ENCODE measurements at regions not wholly inside any gene's neighbourhood (a gene's known extent, or its start where the extent isn't known, plus 50 kb on each side); places are given as distances from the start of the nearest gene placed in this dataset.

DNA sequence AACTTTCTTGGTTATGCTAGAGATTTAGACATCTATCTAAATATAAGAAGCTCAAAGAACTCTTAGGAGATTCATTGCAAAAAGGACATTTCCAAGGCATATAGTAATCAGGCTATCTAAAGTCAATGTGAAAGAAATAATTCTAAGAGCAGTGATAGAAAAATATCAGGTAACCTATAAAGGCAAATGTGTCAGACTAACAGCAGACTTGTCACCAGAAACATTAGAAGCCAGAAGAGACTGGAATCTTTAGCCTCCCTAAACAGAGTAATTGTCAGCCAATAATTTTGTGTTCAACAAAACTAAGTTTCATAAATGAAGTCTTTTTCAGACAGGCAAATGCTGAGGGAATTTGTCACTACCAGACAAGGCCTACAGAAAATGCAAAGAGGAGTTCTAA lies 122.0 kb upstream of the SCAF11 start:
- H3K4me1 ChIP-seq (ENCODE audit: control insufficient read depth, low read depth, low read length) = no peaks in the 10 kb centered on the region
- no peak overlapping the region for H3K18ac ChIP-seq (ENCODE audit: low read length)
- H3K36me3 ChIP-seq (ENCODE audit: control insufficient read depth, insufficient read depth, low read length) = no peaks in the 10 kb centered on the region
- H3K23ac ChIP-seq (ENCODE audit: low read length) = no peak overlapping the region
- H3K9ac ChIP-seq (ENCODE audit: low read length) = no peak overlapping the region
- no peak overlapping the region for H3K4me3 ChIP-seq (ENCODE audit: low read length)
- H2BK5ac ChIP-seq (ENCODE audit: low read length) = no peak overlapping the region
- H4K8ac ChIP-seq (ENCODE audit: low read depth, low read length) = no peak overlapping the region
- no peaks in the 10 kb centered on the region for H3K27me3 ChIP-seq (ENCODE audit: insufficient read depth, low read length, poor library complexity)
- no peak overlapping the region for H2BK120ac ChIP-seq (ENCODE audit: low read depth, low read length)
- no peak overlapping the region for H3K4me2 ChIP-seq (ENCODE audit: low read length)
- no peak overlapping the region for H3K27ac ChIP-seq (ENCODE audit: low read depth, low read length)
- no peaks in the 10 kb centered on the region for H3K79me1 ChIP-seq (ENCODE audit: low read length)
- no peak overlapping the region for H2BK15ac ChIP-seq (replicated peaks; ENCODE audit: low read depth)
- H4K5ac ChIP-seq (ENCODE audit: low read length) = no peak overlapping the region
- H2AK5ac ChIP-seq (ENCODE audit: low read length) = no peak overlapping the region
- H3K56ac ChIP-seq (ENCODE audit: low read length) = no peak overlapping the region
- no peak overlapping the region for H3K4ac ChIP-seq (ENCODE audit: low read depth, low read length)
- no peaks in the 10 kb centered on the region for H3K79me2 ChIP-seq (ENCODE audit: control insufficient read depth, insufficient read depth, low read length)
- no peak for DNase-seq

DNA sequence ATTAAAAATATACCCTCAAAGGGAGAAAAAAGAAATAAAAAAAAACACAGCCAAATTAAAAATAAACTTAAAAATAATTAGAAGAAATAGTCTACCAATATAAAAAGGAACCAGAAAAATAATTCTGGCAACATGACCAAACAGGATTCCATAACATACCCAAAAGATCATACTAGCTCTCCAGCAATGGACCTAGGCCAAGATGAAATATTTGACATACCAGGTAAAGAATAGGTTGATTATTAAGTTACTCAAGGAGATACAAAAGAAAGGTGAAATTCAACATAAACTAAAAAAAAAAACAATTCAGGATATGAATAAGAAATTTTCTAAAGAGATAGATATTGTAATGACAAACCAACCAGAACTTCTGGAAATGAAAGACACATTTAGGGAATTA lies 121.3 kb upstream of the SCAF11 start:
- Histone ChIP-seq H2BK15ac (replicated peaks; ENCODE audit: low read depth) (no peak overlapping the region), H4K8ac (ENCODE audit: low read depth, low read length) (no peak overlapping the region), H4K5ac (ENCODE audit: low read length) (no peak overlapping the region), H3K36me3 (ENCODE audit: control insufficient read depth, insufficient read depth, low read length) (no peaks in the 10 kb centered on the region), H3K27ac (ENCODE audit: low read depth, low read length) (no peak overlapping the region), H3K4me1 (ENCODE audit: control insufficient read depth, low read depth, low read length) (no peaks in the 10 kb centered on the region), H3K56ac (ENCODE audit: low read length) (no peak overlapping the region), H3K4me2 (ENCODE audit: low read length) (no peak overlapping the region), H3K79me2 (ENCODE audit: control insufficient read depth, insufficient read depth, low read length) (no peaks in the 10 kb centered on the region), H3K4me3 (ENCODE audit: low read length) (no peak overlapping the region), H2BK120ac (ENCODE audit: low read depth, low read length) (no peak overlapping the region), H3K79me1 (ENCODE audit: low read length) (no peaks in the 10 kb centered on the region), H3K18ac (ENCODE audit: low read length) (no peak overlapping the region), H3K9ac (ENCODE audit: low read length) (no peak overlapping the region), H2AK5ac (ENCODE audit: low read length) (no peak overlapping the region), H3K4ac (ENCODE audit: low read depth, low read length) (no peak overlapping the region), H3K27me3 (ENCODE audit: insufficient read depth, low read length, poor library complexity) (no peaks in the 10 kb centered on the region), H2BK5ac (ENCODE audit: low read length) (no peak overlapping the region), H3K23ac (ENCODE audit: low read length) (no peak overlapping the region)
- DNase-seq = no peak

DNA sequence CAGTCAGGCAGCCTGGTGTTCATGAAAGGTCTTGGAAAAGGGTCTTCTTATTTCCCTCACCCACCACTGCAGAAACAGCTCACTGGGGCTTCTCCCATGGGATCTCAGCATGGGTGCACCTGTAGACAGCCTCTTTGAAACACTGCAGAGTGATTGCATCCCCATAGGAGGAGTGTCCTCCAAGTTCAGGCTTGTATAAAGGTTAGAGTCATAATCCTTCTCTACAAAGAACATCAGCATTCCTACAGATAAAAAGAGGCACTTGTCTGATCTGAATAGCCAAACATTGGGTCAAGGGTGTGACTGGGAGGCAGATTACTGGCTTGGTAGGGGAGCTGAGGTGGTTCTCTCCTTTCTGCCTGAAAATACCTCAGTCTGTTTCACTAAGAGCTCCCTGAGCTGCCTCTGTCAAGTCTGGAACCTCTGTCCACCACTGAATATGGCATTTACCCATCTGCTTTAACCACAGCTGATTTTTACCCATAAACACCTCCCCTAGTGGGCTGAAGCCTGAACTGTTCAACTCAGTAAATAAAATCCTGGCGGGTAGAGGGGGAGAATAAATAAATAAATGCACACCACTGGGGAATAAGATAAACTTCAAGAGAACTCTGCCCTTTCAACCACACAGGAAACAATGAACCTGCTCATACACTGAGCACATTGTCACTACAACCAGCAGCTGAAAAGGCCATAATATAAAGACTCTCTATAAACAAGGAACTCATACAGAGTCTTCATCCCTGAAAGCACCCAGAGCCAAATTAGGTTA lies 120.7 kb upstream of the SCAF11 start:
- no peaks in the 10 kb centered on the region for H3K27me3 ChIP-seq (ENCODE audit: insufficient read depth, low read length, poor library complexity)
- H3K27ac ChIP-seq (ENCODE audit: low read depth, low read length) = no peak overlapping the region
- DNase-seq = no peak
- H3K36me3 ChIP-seq (ENCODE audit: control insufficient read depth, insufficient read depth, low read length) = no peaks in the 10 kb centered on the region
- no peak overlapping the region for H3K18ac ChIP-seq (ENCODE audit: low read length)
- no peak overlapping the region for H2BK120ac ChIP-seq (ENCODE audit: low read depth, low read length)
- no peak overlapping the region for H3K4me2 ChIP-seq (ENCODE audit: low read length)
- H2AK5ac ChIP-seq (ENCODE audit: low read length) = no peak overlapping the region
- H3K4ac ChIP-seq (ENCODE audit: low read depth, low read length) = no peak overlapping the region
- H4K8ac ChIP-seq (ENCODE audit: low read depth, low read length) = no peak overlapping the region
- H2BK5ac ChIP-seq (ENCODE audit: low read length) = no peak overlapping the region
- H3K9ac ChIP-seq (ENCODE audit: low read length) = no peak overlapping the region
- H4K5ac ChIP-seq (ENCODE audit: low read length) = no peak overlapping the region
- no peaks in the 10 kb centered on the region for H3K4me1 ChIP-seq (ENCODE audit: control insufficient read depth, low read depth, low read length)
- no peaks in the 10 kb centered on the region for H3K79me2 ChIP-seq (ENCODE audit: control insufficient read depth, insufficient read depth, low read length)
- H3K4me3 ChIP-seq (ENCODE audit: low read length) = no peak overlapping the region
- no CpG with 5 or more reads among the region's 1 CpG for WGBS (ENCODE audit: extremely low coverage, insufficient coverage, low lambda C conversion rate)
- no peaks in the 10 kb centered on the region for H3K79me1 ChIP-seq (ENCODE audit: low read length)
- H3K56ac ChIP-seq (ENCODE audit: low read length) = no peak overlapping the region
- no peak overlapping the region for H2BK15ac ChIP-seq (replicated peaks; ENCODE audit: low read depth)
- H3K23ac ChIP-seq (ENCODE audit: low read length) = no peak overlapping the region

DNA sequence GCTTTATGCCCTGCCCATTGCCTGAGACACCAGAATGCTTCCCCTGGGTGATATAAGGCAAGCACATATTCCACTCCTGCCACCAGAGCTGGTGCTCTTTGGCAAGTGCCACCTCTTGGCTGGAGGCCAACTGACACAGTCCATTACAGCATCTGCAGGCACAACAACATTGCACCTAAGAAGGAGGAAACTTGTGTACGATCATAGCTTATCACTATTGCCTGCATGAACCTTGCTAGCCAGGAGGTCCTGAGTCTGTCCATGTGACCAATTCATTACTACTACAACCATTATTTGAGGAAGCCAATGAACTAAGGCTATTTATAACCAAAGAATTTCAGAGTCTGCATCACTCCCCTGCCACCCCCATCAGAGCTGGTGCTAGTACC lies 119.8 kb upstream of the SCAF11 start:
- Histone ChIP-seq H3K56ac (ENCODE audit: low read length) (no peak overlapping the region), H4K8ac (ENCODE audit: low read depth, low read length) (no peak overlapping the region), H3K79me2 (ENCODE audit: control insufficient read depth, insufficient read depth, low read length) (no peaks in the 10 kb centered on the region), H3K4me3 (ENCODE audit: low read length) (no peak overlapping the region), H2AK5ac (ENCODE audit: low read length) (no peak overlapping the region), H2BK5ac (ENCODE audit: low read length) (no peak overlapping the region), H4K5ac (ENCODE audit: low read length) (no peak overlapping the region), H3K27ac (ENCODE audit: low read depth, low read length) (no peak overlapping the region), H3K23ac (ENCODE audit: low read length) (no peak overlapping the region), H3K9ac (ENCODE audit: low read length) (no peak overlapping the region), H3K4ac (ENCODE audit: low read depth, low read length) (no peak overlapping the region), H2BK15ac (replicated peaks; ENCODE audit: low read depth) (no peak overlapping the region), H3K27me3 (ENCODE audit: insufficient read depth, low read length, poor library complexity) (no peaks in the 10 kb centered on the region), H3K36me3 (ENCODE audit: control insufficient read depth, insufficient read depth, low read length) (no peaks in the 10 kb centered on the region), H3K4me1 (ENCODE audit: control insufficient read depth, low read depth, low read length) (no peaks in the 10 kb centered on the region), H3K18ac (ENCODE audit: low read length) (no peak overlapping the region), H3K79me1 (ENCODE audit: low read length) (no peaks in the 10 kb centered on the region), H3K4me2 (ENCODE audit: low read length) (no peak overlapping the region), H2BK120ac (ENCODE audit: low read depth, low read length) (no peak overlapping the region)
- no peak for DNase-seq
- WGBS (ENCODE audit: extremely low coverage, insufficient coverage, low lambda C conversion rate) = no CpG with 5 or more reads among the region's 1 CpG

DNA sequence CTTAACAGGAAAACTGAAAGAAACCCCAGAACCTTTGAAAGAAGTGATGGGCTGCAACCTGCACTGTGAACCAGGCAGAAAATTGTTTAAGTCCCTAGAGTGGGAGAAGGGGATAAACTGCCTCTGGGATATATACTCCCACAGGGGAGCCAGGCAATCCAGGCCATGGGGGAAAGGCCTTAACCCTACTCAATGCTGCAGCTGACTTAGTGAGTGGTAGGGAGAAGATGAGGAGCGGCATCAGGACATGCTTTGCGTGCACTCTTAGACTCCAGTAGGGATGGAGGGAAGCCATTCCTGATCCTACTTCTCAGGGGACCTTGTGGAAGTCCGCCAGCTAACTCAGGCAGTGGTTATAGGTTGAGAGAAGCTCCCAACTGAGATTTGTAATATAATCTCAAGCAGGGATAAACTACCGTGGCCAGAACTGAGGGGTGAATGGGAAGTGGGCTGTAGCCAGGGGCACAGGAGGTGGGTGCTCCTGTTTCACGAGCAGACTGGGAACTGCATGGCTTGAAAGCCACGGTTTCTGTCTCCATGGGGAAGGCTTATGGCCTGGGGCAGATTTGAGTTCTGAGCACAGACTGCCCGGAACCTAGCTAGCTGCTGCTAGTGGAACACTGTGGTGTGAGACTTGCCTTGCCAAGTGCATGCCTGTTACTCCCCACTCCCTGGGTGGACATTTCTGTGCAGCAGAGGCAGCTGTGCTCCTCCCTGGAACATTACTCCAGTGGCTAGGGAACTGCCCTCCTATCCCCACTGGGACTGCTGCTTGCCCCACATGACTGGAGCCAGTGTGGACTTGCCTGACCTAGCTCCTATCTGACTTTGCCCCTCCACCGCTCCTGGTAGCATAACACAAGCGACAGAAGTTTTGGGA lies 119.2 kb upstream of the SCAF11 start:
- Histone ChIP-seq H3K4me3 (ENCODE audit: low read length) (no peak overlapping the region), H3K4me2 (ENCODE audit: low read length) (no peak overlapping the region), H3K27me3 (ENCODE audit: insufficient read depth, low read length, poor library complexity) (no peaks in the 10 kb centered on the region), H3K23ac (ENCODE audit: low read length) (no peak overlapping the region), H3K36me3 (ENCODE audit: control insufficient read depth, insufficient read depth, low read length) (no peaks in the 10 kb centered on the region), H3K9ac (ENCODE audit: low read length) (no peak overlapping the region), H3K79me2 (ENCODE audit: control insufficient read depth, insufficient read depth, low read length) (no peaks in the 10 kb centered on the region), H3K56ac (ENCODE audit: low read length) (no peak overlapping the region), H4K5ac (ENCODE audit: low read length) (no peak overlapping the region), H3K27ac (ENCODE audit: low read depth, low read length) (no peak overlapping the region), H2BK15ac (replicated peaks; ENCODE audit: low read depth) (no peak overlapping the region), H2AK5ac (ENCODE audit: low read length) (no peak overlapping the region), H3K79me1 (ENCODE audit: low read length) (no peaks in the 10 kb centered on the region), H3K18ac (ENCODE audit: low read length) (no peak overlapping the region), H2BK120ac (ENCODE audit: low read depth, low read length) (no peak overlapping the region), H2BK5ac (ENCODE audit: low read length) (no peak overlapping the region), H3K4me1 (ENCODE audit: control insufficient read depth, low read depth, low read length) (no peaks in the 10 kb centered on the region), H4K8ac (ENCODE audit: low read depth, low read length) (no peak overlapping the region), H3K4ac (ENCODE audit: low read depth, low read length) (no peak overlapping the region)
- no CpG with 5 or more reads among the region's 9 CpGs for WGBS (ENCODE audit: extremely low coverage, insufficient coverage, low lambda C conversion rate)
- no peak for DNase-seq

Data from mesendoderm (in vitro differentiated cells).